ENCODE measurements at regions not wholly inside any gene's neighbourhood (a gene's known extent, or its start where the extent isn't known, plus 50 kb on each side); places are given as distances from the start of the nearest gene placed in this dataset.

- ChIA-PET CTCF (ENCODE audit: unreplicated experiment) (no interaction called here), POLR2A (interaction anchor here (0.7 kb wide), 1 partner anchor 9 kb away, joined by 3 read pairs; no protein-coding TSS in a partner anchor)
- no TSS peak for BruUV-seq (replicated peaks)
- H3K4me1 ChIP-seq (ENCODE audit: insufficient read depth, low read length, poor library complexity, severe bottlenecking): no peaks in the 10 kb centered on the region
- intact Hi-C loops (cut with micrococcal nuclease; ENCODE audit: unreplicated experiment): no loop called here
- no peaks in the 10 kb centered on the region for H3K9me2 ChIP-seq (ENCODE audit: insufficient read depth, low read length)
- H4K20me1 ChIP-seq (ENCODE audit: insufficient read depth, low read length): no peaks in the 10 kb centered on the region
- H2AFZ ChIP-seq (ENCODE audit: low read length): no peak overlapping the region
- no peak overlapping the region for H3K4me2 ChIP-seq (ENCODE audit: low read length)
- no peak overlapping the region for H3K27ac ChIP-seq (ENCODE audit: low read depth, low read length, poor library complexity, severe bottlenecking)
- no peaks in the 10 kb centered on the region for H3K36me3 ChIP-seq (ENCODE audit: insufficient read depth, low read length)
- TF ChIP-seq CTCF (conservative IDR thresholded peaks at IDR 0.05; ENCODE audit: low read length) (no peak), EZH2phosphoT487 (IDR thresholded peaks at IDR 0.05; ENCODE audit: borderline replicate concordance, low read depth, low read length) (no peak)
- H3K9me3 ChIP-seq (ENCODE audit: low read length): no peaks in the 10 kb centered on the region
- no peak for DNase-seq (ENCODE audit: low spot score)
- H3K4me3 ChIP-seq (ENCODE audit: low read depth, low read length, poor library complexity, severe bottlenecking): no peak overlapping the region
- no peaks in the 10 kb centered on the region for H3K79me2 ChIP-seq (ENCODE audit: insufficient read depth, low read depth, low read length)
These were observed 103.4 kb upstream of the CDYL start for GRCh38 chr6:4672772-4673171.

- no TSS peak for BruUV-seq (replicated peaks)
- no peaks in the 10 kb centered on the region for H3K9me2 ChIP-seq (ENCODE audit: insufficient read depth, low read length)
- intact Hi-C loops (cut with micrococcal nuclease; ENCODE audit: unreplicated experiment): no loop called here
- no peaks in the 10 kb centered on the region for H3K79me2 ChIP-seq (ENCODE audit: insufficient read depth, low read depth, low read length)
- CTCF ChIA-PET (ENCODE audit: unreplicated experiment): no interaction called here
- no peaks in the 10 kb centered on the region for H3K4me1 ChIP-seq (ENCODE audit: insufficient read depth, low read length, poor library complexity, severe bottlenecking)
- H3K9me3 ChIP-seq (ENCODE audit: low read length): no peaks in the 10 kb centered on the region
- no peaks in the 10 kb centered on the region for H4K20me1 ChIP-seq (ENCODE audit: insufficient read depth, low read length)
- H3K4me2 ChIP-seq (ENCODE audit: low read length): no peak overlapping the region
- no peak for DNase-seq (ENCODE audit: low spot score)
- H2AFZ ChIP-seq (ENCODE audit: low read length): no peak overlapping the region
- no peaks in the 10 kb centered on the region for H3K36me3 ChIP-seq (ENCODE audit: insufficient read depth, low read length)
- H3K27ac ChIP-seq (ENCODE audit: low read depth, low read length, poor library complexity, severe bottlenecking): no peak overlapping the region
- H3K4me3 ChIP-seq (ENCODE audit: low read depth, low read length, poor library complexity, severe bottlenecking): no peak overlapping the region
- POLR2A ChIA-PET: interaction anchor here (0.6 kb wide), 1 partner anchor 735 kb away, joined by 3 read pairs; no protein-coding TSS in a partner anchor
- TF ChIP-seq EZH2phosphoT487 (IDR thresholded peaks at IDR 0.05; ENCODE audit: borderline replicate concordance, low read depth, low read length) (no peak), CTCF (conservative IDR thresholded peaks at IDR 0.05; ENCODE audit: low read length) (no peak)
These were observed 104.6 kb upstream of the CDYL start for GRCh38 chr6:4671587-4672115.

GRCh38 chr6:4670824-4671409 lies 105.3 kb upstream of the CDYL start:
- ChIA-PET CTCF (ENCODE audit: unreplicated experiment) (no interaction called here), POLR2A (no interaction called here)
- Histone ChIP-seq H3K27ac (ENCODE audit: low read depth, low read length, poor library complexity, severe bottlenecking) (no peak overlapping the region), H3K36me3 (ENCODE audit: insufficient read depth, low read length) (no peaks in the 10 kb centered on the region), H4K20me1 (ENCODE audit: insufficient read depth, low read length) (no peaks in the 10 kb centered on the region), H3K4me1 (ENCODE audit: insufficient read depth, low read length, poor library complexity, severe bottlenecking) (no peaks in the 10 kb centered on the region), H3K79me2 (ENCODE audit: insufficient read depth, low read depth, low read length) (no peaks in the 10 kb centered on the region), H3K4me2 (ENCODE audit: low read length) (no peak overlapping the region), H2AFZ (ENCODE audit: low read length) (no peak overlapping the region), H3K9me3 (ENCODE audit: low read length) (no peaks in the 10 kb centered on the region), H3K9me2 (ENCODE audit: insufficient read depth, low read length) (no peaks in the 10 kb centered on the region), H3K4me3 (ENCODE audit: low read depth, low read length, poor library complexity, severe bottlenecking) (no peak overlapping the region)
- no peak for DNase-seq (ENCODE audit: low spot score)
- no TSS peak for BruUV-seq (replicated peaks)
- TF ChIP-seq CTCF (conservative IDR thresholded peaks at IDR 0.05; ENCODE audit: low read length): no peak
- TF ChIP-seq EZH2phosphoT487 (IDR thresholded peaks at IDR 0.05; ENCODE audit: borderline replicate concordance, low read depth, low read length): no peak
- intact Hi-C loops (cut with micrococcal nuclease; ENCODE audit: unreplicated experiment): no loop called here
